ENCODE measurements at regions not wholly inside any gene's neighbourhood (a gene's known extent, or its start where the extent isn't known, plus 50 kb on each side); places are given as distances from the start of the nearest gene placed in this dataset.

GRCh38 chr3:132978464-132978863 lies 59.7 kb upstream of the TMEM108 start:
- TF ChIP-seq EZH2 (IDR thresholded peaks at IDR 0.05; ENCODE audit: borderline replicate concordance) (no peak), CTCF (IDR thresholded peaks at IDR 0.05; ENCODE audit: poor library complexity) (no peak), EZH2phosphoT487 (IDR thresholded peaks at IDR 0.05; ENCODE audit: low read depth, severe bottlenecking, unreplicated experiment) (no peak)

Data from hepatocyte (in vitro differentiated cells).